ENCODE measurements at regions not wholly inside any gene's neighbourhood (a gene's known extent, or its start where the extent isn't known, plus 50 kb on each side); places are given as distances from the start of the nearest gene placed in this dataset.

GRCh38 chr16:86834451-86835035 lies 256.2 kb downstream of the FOXL1 start:
- DNase-seq (ENCODE audit: low read depth, low spot score), result no peak
- Histone ChIP-seq H3K4me3 (no peak overlapping the region), H4K20me1 (ENCODE audit: control insufficient read depth, insufficient read depth) (no peaks in the 10 kb centered on the region), H3K79me2 (ENCODE audit: control insufficient read depth, insufficient read depth, low read length) (no peaks in the 10 kb centered on the region), H2AFZ (ENCODE audit: control insufficient read depth, low read depth, low read length) (no peak overlapping the region), H3K4me1 (ENCODE audit: control insufficient read depth, insufficient read depth, low read length) (no peaks in the 10 kb centered on the region), H3K27ac (ENCODE audit: control insufficient read depth, insufficient read depth) (no peak overlapping the region), H3K4me2 (ENCODE audit: control insufficient read depth, insufficient read depth) (no peak overlapping the region), H3K27me3 (replicated peaks in 1 of 2; ENCODE audit: control insufficient read depth in 2 of 2, insufficient read depth in 2 of 2, low read length in 1 of 2) (no peaks in the 10 kb centered on the region), H3K9me3 (replicated peaks; ENCODE audit: control insufficient read depth, insufficient read depth, low read length) (no peaks in the 10 kb centered on the region), H3K9ac (ENCODE audit: control insufficient read depth, insufficient read depth, low read length) (no peak overlapping the region), H3K36me3 (ENCODE audit: control insufficient read depth in 2 of 2, insufficient read depth in 2 of 2, low read length in 1 of 2) (no peaks in the 10 kb centered on the region)
- intact Hi-C loops (cut with micrococcal nuclease; ENCODE audit: unreplicated experiment) (no loop called here), in situ Hi-C loops (cut with MboI) (no loop called here)
- ChIA-PET SMC1A (ENCODE audit: uncharacterized antibody, unreplicated experiment) (interaction anchor here (1.0 to 2.4 kb wide), 3 partner anchors 71 to 270 kb away, joined by 3 to 9 read pairs (median 3); no protein-coding TSS in a partner anchor), RAD21 (ENCODE audit: unreplicated experiment) (interaction anchor here (3.5 kb wide), 1 partner anchor 170 kb away, joined by 11 read pairs; no protein-coding TSS in a partner anchor), POLR2A (no interaction called here), CTCF (interaction anchor here (1.1 to 1.2 kb wide), 2 partner anchors 78 to 270 kb away, joined by 3 to 5 read pairs; no protein-coding TSS in a partner anchor)
- FAIRE-seq, result no peak
- WGBS (ENCODE audit: insufficient coverage, insufficient replicate concordance, low lambda C conversion rate, missing lambda C conversion rate), result 31% methylated on average over 22 of the region's 22 CpGs
- no peak for ATAC-seq
- no TSS peak for BruUV-seq (replicated peaks)
- TF ChIP-seq FOXM1 (IDR thresholded peaks at IDR 0.05; ENCODE audit: low read depth, low read length) (no peak), NR2C1 (IDR thresholded peaks at IDR 0.05) (no peak), NR2F1 (conservative IDR thresholded peaks at IDR 0.05) (no peak), ATF2 (IDR thresholded peaks at IDR 0.05; ENCODE audit: low read length) (no peak), E4F1 (IDR thresholded peaks at IDR 0.05; ENCODE audit: borderline replicate concordance, partially characterized antibody) (no peak), JUND (IDR thresholded peaks at IDR 0.05; ENCODE audit: low read depth, low read length) (no peak), ZNF217 (IDR thresholded peaks at IDR 0.05) (no peak), BACH1 (IDR thresholded peaks at IDR 0.05; ENCODE audit: borderline replicate concordance) (no peak)
